Left lung (tissue), 4 donors: ENCODE measurements at regions not wholly inside any gene's neighbourhood (a gene's known extent, or its start where the extent isn't known, plus 50 kb on each side); places are given as distances from the start of the nearest gene placed in this dataset.

Experiments
- ATAC-seq: fragments of 200-7000 bp; cut with Tn5 transposase; one replicate; pipeline ENCODE4 v1.9.1; 2020; ENCODE audit warnings: moderate library complexity
- DNase-seq, 4 donors: peaks; one replicate each; pipeline ENCODE4 v3.0.0-alpha.2; 2013 to 2020
- H3K27ac ChIP-seq, 2 donors: fragments of 200-600 bp; sonication (generic) in 1 of 2; one replicate each; pipeline versions ENCODE4 v1.5.0 to v1.8.0; 2020 to 2021
- H3K27me3 ChIP-seq, 2 donors: fragments of 200-600 bp; sonication (generic) in 1 of 2; one replicate each; pipeline versions ENCODE4 v1.5.0 to v1.8.0; 2020 to 2021
- H3K36me3 ChIP-seq, 2 donors: fragments of 200-600 bp; sonication (generic) in 1 of 2; one replicate each; pipeline versions ENCODE4 v1.5.0 to v1.8.0; 2020 to 2021
- H3K4me1 ChIP-seq, 2 donors: fragments of 200-600 bp; one replicate each; pipeline ENCODE4 v1.8.0; 2021
- H3K4me3 ChIP-seq, 2 donors: fragments of 200-600 bp; sonication (generic) in 1 of 2; one replicate each; pipeline versions ENCODE4 v1.5.0 to v1.8.0; 2020 to 2021; ENCODE audit warnings: mild to moderate bottlenecking in 1 of 2
- H3K9me3 ChIP-seq, 2 donors: fragments of 200-600 bp; sonication (generic) in 1 of 2; one replicate each; pipeline versions ENCODE4 v1.5.0 to v1.8.0; 2020 to 2021
- intact Hi-C, 2 donors: fragments of 100-400 bp; cut with DNase I; formaldehyde crosslinking; loops; one replicate each; pipeline versions ENCODE4 v1.11.2 to v1.14.2; 2022
- TF ChIP-seq, protein P1 (sequence below), 2 donors: fragments of 200-600 bp; sonication (generic) in 1 of 2; IDR thresholded peaks; one replicate each; pipeline versions ENCODE4 v1.5.0 to v1.8.0; 2021; ENCODE audit warnings: antibody characterized with exemption in 2 of 2
- donor health status: DM: no; HTN: yes; CAD: no.
- donor health status: DM: no; HTN: no; CAD: no.

- no peak overlapping the region for H3K27ac ChIP-seq
- DNase-seq (peak in 1 of 4 donors; percentile 54), ATAC-seq (no peak)
- H3K36me3 ChIP-seq = no peaks in the 10 kb centered on the region
- H3K27me3 ChIP-seq = no peaks in the 10 kb centered on the region
- peaks cover 0 to 3% of the 10 kb centered on the region in 2 donors for H3K4me1 ChIP-seq
- H3K4me3 ChIP-seq = no peak overlapping the region
- TF ChIP-seq, protein P1, sequence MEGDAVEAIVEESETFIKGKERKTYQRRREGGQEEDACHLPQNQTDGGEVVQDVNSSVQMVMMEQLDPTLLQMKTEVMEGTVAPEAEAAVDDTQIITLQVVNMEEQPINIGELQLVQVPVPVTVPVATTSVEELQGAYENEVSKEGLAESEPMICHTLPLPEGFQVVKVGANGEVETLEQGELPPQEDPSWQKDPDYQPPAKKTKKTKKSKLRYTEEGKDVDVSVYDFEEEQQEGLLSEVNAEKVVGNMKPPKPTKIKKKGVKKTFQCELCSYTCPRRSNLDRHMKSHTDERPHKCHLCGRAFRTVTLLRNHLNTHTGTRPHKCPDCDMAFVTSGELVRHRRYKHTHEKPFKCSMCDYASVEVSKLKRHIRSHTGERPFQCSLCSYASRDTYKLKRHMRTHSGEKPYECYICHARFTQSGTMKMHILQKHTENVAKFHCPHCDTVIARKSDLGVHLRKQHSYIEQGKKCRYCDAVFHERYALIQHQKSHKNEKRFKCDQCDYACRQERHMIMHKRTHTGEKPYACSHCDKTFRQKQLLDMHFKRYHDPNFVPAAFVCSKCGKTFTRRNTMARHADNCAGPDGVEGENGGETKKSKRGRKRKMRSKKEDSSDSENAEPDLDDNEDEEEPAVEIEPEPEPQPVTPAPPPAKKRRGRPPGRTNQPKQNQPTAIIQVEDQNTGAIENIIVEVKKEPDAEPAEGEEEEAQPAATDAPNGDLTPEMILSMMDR (IDR thresholded peaks at IDR 0.05) = no peak
- H3K9me3 ChIP-seq = peaks cover 0 to 12% of the 10 kb centered on the region in 2 donors
- intact Hi-C loops = no loop called here
Observed at GRCh38 chr2:188890755-188891154, 83.4 kb upstream of the COL3A1 start.

DNA sequence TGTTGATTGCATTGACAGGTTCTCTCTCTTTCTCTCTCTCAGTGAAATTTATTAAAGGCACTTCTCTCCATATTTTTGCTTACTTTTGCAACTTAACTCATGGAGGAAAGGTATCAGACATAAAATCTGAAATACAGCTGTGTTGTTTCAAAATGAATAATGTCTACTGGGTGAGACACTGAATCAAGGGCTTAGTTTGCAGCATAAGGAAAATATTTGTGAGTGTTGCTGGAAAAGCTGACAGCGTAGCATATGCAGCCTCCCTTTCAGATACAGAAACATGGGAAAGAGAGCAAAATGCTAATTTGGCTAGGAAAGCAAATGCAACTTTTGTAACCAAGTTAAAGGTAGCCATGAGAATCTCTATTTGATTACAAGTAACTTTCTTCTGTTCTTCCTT is 81.5 kb upstream of the COL3A1 start:
- H3K4me1 ChIP-seq = peaks cover 0 to 3% of the 10 kb centered on the region in 2 donors
- no peak overlapping the region for H3K27ac ChIP-seq
- no peak overlapping the region for H3K4me3 ChIP-seq
- H3K36me3 ChIP-seq = no peaks in the 10 kb centered on the region
- TF ChIP-seq, protein P1 (IDR thresholded peaks at IDR 0.05) = no peak
- ATAC-seq = no peak
- intact Hi-C loops = no loop called here
- no peaks in the 10 kb centered on the region for H3K27me3 ChIP-seq
- H3K9me3 ChIP-seq = peaks cover 0 to 12% of the 10 kb centered on the region in 2 donors
- peak in 1 of 4 donors; percentile 56 for DNase-seq

- ATAC-seq (no peak), DNase-seq (no peak)
- H3K27me3 ChIP-seq = no peaks in the 10 kb centered on the region
- H3K27ac ChIP-seq = peak overlapping the region in 1 of 2 donors; percentile 16
- peaks cover 0 to 3% of the 10 kb centered on the region in 2 donors for H3K4me1 ChIP-seq
- TF ChIP-seq, protein P1 (IDR thresholded peaks at IDR 0.05) = no peak
- peaks cover 0 to 8% of the 10 kb centered on the region in 2 donors for H3K9me3 ChIP-seq
- H3K36me3 ChIP-seq = no peaks in the 10 kb centered on the region
- intact Hi-C loops = no loop called here
- no peak overlapping the region for H3K4me3 ChIP-seq
Observed at GRCh38 chr2:188893972-188894371, 80.2 kb upstream of the COL3A1 start.

GRCh38 chr2:188894979-188895378 is 79.2 kb upstream of the COL3A1 start:
- H3K27me3 ChIP-seq = no peaks in the 10 kb centered on the region
- intact Hi-C loops = no loop called here
- ATAC-seq (no peak), DNase-seq (no peak)
- H3K4me1 ChIP-seq = peaks cover 0 to 3% of the 10 kb centered on the region in 2 donors
- TF ChIP-seq, protein P1 (IDR thresholded peaks at IDR 0.05) = no peak
- H3K27ac ChIP-seq = no peak overlapping the region
- no peak overlapping the region for H3K4me3 ChIP-seq
- peaks cover 0 to 8% of the 10 kb centered on the region in 2 donors for H3K9me3 ChIP-seq
- no peaks in the 10 kb centered on the region for H3K36me3 ChIP-seq

DNA sequence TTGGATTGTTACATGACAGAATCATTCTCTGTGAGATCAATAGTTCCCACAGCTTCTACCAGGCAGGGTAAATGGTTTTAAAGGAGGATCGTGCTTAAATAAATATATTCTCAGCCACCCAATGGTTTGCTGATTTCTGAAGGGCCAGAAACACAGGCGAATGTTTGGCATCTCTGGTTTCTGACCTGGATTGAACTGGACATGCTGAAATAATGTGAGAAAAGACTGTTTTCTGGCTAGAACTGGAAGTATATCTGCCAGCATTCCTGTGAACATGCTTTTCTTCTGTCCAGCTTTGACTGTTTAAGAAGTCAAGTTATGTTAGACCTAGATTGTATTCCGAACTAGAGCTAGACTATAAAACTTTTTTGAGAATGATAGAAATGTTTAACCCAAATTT is 77.1 kb upstream of the COL3A1 start:
- TF ChIP-seq, protein P1 (IDR thresholded peaks at IDR 0.05) = no peak
- ATAC-seq (peak; percentile 39), DNase-seq (peak in 1 of 4 donors; percentile 53)
- Histone ChIP-seq H3K9me3 (no peaks in the 10 kb centered on the region), H3K27me3 (no peaks in the 10 kb centered on the region), H3K36me3 (no peaks in the 10 kb centered on the region), H3K4me1 (peaks cover 0 to 3% of the 10 kb centered on the region in 2 donors), H3K27ac (peak overlapping the region in 1 of 2 donors; percentile 49), H3K4me3 (no peak overlapping the region)
- intact Hi-C loops = no loop called here
